Esophagus muscularis mucosa (tissue), 4 donors: ENCODE measurements at regions not wholly inside any gene's neighbourhood (a gene's known extent, or its start where the extent isn't known, plus 50 kb on each side); places are given as distances from the start of the nearest gene placed in this dataset.

Source experiments
- DNase-seq: peaks from one replicate; pipeline ENCODE4 v3.0.0-alpha.2; 2017; ENCODE audit errors: extremely low spot score
- H3K27ac ChIP-seq, 4 donors: fragments of 200-600 bp; sonication (generic); replicated peaks in 1 of 4; 1 replicate in 3 of 4; 2 replicates in 1 of 4; pipeline ENCODE4 v1.5.1; 2016 to 2019; ENCODE audit warnings: mild to moderate bottlenecking in 1 of 4
- H3K27me3 ChIP-seq, 4 donors: fragments of 200-600 bp; sonication (generic); one replicate each; pipeline versions ENCODE4 v1.5.1 to v1.6.0; 2016 to 2019
- H3K36me3 ChIP-seq, 4 donors: fragments of 200-600 bp; sonication (generic); one replicate each; pipeline ENCODE4 v1.5.1; 2016 to 2019
- H3K4me1 ChIP-seq, 4 donors: fragments of 200-600 bp; sonication (generic); one replicate each; pipeline ENCODE4 v1.5.1; 2016 to 2019
- H3K4me3 ChIP-seq, 4 donors: fragments of 200-600 bp; sonication (generic); 1 replicate in 2 of 4; 2 replicates in 2 of 4; pipeline ENCODE4 v1.5.1; 2016 to 2019; ENCODE audit warnings: mild to moderate bottlenecking in 4 of 4, moderate library complexity in 1 of 4
- H3K9me3 ChIP-seq, 4 donors: fragments of 200-600 bp; sonication (generic); 1 replicate in 3 of 4; 2 replicates in 1 of 4; pipeline ENCODE4 v1.5.1; 2016 to 2019
- EP300 ChIP-seq: sonication (generic); formaldehyde crosslinking; IDR thresholded peaks from one replicate; pipeline ENCODE4 v1.6.1; 2017; ENCODE audit warnings: antibody characterized with exemption
- POLR2A ChIP-seq: fragments of 450-650 bp; IDR thresholded peaks from one replicate; pipeline ENCODE4 v1.6.1; 2017; ENCODE audit warnings: antibody characterized with exemption, moderate library complexity, mild to moderate bottlenecking, low read depth
- POLR2AphosphoS5 ChIP-seq, 2 donors: sonication (generic); formaldehyde crosslinking; IDR thresholded peaks; one replicate each; pipeline ENCODE4 v1.6.1; 2017; ENCODE audit warnings: antibody characterized with exemption in 2 of 2
- whole genome bisulfite sequencing: methylation state at CpG from one replicate; pipeline ENCODE4 v1.1.5; 2018; 5-methylcytosine and 5-hydroxymethylcytosine counted together
- intact Hi-C: fragments of 100-400 bp; cut with DNase I; formaldehyde crosslinking; loops from one replicate; pipeline ENCODE4 v1.15.1; 2023
- TF ChIP-seq, protein P1 (sequence below), 3 experiments: fragments of 200-600 bp in 2 of 3; fragments of 450-650 bp in 1 of 3; sonication (generic) in 2 of 3; IDR thresholded peaks; one replicate each; pipeline ENCODE4 v1.5.1; 2017 to 2019; ENCODE audit warnings: antibody characterized with exemption in 3 of 3, mild to moderate bottlenecking in 2 of 3, moderate library complexity in 1 of 3

DNA sequence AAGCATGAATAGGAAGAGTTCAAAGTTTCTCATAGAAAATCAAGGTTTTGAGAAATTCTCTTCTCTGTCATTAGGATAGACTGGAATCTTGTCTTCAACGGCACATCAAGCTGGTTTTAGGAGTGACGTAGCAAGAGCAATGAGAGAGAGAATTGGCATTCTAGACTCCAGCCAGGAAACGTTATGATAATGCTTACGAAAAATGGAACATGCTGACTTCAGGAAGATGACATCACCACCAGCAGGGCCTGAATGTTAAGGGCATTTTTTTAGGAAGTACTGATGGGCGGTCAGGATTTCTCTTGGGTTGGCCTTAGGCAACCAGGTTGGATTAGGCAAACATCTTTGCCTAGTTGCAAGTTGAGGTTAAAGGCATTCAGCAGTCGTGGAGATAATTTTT lies 213.2 kb upstream of the CTBP2 start:
- no peak for DNase-seq
- intact Hi-C loops, result no loop called here
- H3K9me3 ChIP-seq, result no peaks in the 10 kb centered on the region
- no peak overlapping the region for H3K27ac ChIP-seq
- TF ChIP-seq EP300 (no peak), POLR2A (no peak), POLR2AphosphoS5 (IDR thresholded peaks at IDR 0.05) (no peak)
- TF ChIP-seq, protein P1, sequence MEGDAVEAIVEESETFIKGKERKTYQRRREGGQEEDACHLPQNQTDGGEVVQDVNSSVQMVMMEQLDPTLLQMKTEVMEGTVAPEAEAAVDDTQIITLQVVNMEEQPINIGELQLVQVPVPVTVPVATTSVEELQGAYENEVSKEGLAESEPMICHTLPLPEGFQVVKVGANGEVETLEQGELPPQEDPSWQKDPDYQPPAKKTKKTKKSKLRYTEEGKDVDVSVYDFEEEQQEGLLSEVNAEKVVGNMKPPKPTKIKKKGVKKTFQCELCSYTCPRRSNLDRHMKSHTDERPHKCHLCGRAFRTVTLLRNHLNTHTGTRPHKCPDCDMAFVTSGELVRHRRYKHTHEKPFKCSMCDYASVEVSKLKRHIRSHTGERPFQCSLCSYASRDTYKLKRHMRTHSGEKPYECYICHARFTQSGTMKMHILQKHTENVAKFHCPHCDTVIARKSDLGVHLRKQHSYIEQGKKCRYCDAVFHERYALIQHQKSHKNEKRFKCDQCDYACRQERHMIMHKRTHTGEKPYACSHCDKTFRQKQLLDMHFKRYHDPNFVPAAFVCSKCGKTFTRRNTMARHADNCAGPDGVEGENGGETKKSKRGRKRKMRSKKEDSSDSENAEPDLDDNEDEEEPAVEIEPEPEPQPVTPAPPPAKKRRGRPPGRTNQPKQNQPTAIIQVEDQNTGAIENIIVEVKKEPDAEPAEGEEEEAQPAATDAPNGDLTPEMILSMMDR (IDR thresholded peaks at IDR 0.05), result no peak
- H3K4me1 ChIP-seq, result no peaks in the 10 kb centered on the region
- peaks cover 0 to 9% (median 0%) of the 10 kb centered on the region in 4 donors for H3K27me3 ChIP-seq
- H3K36me3 ChIP-seq, result no peaks in the 10 kb centered on the region
- H3K4me3 ChIP-seq, result no peak overlapping the region
- WGBS, result 78% methylated on average over 6 of the region's 6 CpGs

DNA sequence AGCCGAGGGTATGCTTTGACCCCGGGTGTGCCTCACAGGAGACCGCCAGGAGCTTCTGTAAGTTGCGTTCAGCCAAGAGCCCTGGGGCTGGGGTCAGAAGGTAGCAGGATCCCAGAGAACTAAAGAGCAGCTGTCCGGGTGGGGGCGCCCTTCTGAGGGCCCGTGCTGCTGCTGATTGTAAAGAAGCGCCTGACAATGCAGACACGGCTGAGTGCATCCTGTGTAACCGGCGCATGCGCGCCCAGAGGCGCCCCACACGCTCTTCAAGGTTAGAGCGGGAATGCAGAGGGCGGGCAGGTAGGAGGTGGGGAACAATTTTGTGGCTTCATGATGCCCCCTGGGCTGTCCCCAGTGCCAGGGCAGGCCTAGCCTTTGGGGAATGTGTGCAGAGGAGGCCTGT lies 210.2 kb upstream of the CTBP2 start:
- H3K27ac ChIP-seq, result no peak overlapping the region
- no peaks in the 10 kb centered on the region for H3K4me1 ChIP-seq
- no peak overlapping the region for H3K4me3 ChIP-seq
- H3K36me3 ChIP-seq, result no peaks in the 10 kb centered on the region
- peaks cover 0 to 9% (median 0%) of the 10 kb centered on the region in 4 donors for H3K27me3 ChIP-seq
- peaks cover 0 to under 1% (median 0%) of the 10 kb centered on the region in 4 donors for H3K9me3 ChIP-seq
- DNase-seq, result no peak
- TF ChIP-seq POLR2A, result no peak
- no peak for TF ChIP-seq POLR2AphosphoS5 (IDR thresholded peaks at IDR 0.05)
- TF ChIP-seq, protein P1 (IDR thresholded peaks at IDR 0.05), result no peak
- no peak for TF ChIP-seq EP300
- 56% methylated on average over 5 of the region's 17 CpGs for WGBS
- intact Hi-C loops, result no loop called here

DNA sequence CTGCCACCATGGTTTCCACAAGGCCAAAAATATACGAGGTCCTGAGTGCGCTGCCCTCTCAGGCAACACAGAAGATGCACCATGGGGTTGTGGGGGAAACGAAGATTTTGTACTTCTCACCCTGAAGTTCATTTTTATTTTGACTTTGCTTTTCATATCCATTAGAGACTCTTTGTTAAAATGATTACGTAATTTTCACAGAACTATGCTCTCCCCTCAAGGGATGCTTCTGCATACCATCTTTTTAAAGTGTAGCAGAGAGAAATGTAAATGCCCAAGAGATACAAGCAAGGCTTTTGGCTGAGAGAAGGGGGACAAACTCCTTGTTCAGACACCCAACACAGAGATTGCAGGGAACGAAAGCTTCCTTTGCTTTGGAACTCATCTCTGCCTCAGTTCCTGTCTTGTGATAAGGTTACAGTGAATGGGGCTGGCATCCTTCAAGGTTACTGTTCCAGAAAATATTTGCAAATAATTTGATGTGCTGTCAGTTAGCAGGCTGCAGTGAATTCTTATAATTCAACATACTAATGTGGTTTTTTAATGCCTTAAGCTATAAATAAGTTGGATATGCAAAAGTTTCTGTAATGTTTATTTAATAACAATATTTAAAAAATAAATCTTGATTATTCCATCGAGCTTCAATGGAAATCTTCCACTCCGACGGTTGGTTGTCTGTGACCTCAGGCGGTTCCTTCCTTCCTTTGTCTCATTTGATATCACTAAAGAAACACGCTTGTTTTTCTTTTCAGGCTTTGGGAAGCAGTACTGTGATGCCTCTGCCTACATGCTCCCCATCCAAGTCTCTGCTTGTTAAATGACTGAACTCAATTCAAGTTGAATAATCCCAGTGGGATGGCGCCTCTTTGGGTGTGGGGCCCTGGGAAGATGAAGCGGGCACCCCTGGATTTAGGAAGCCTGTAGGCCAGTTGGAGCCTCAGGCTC lies 209.3 kb upstream of the CTBP2 start:
- WGBS, result 79% methylated on average over 12 of the region's 12 CpGs
- intact Hi-C loops, result no loop called here
- no peaks in the 10 kb centered on the region for H3K4me1 ChIP-seq
- H3K27ac ChIP-seq, result no peak overlapping the region
- H3K27me3 ChIP-seq, result peaks cover 0 to 9% (median 0%) of the 10 kb centered on the region in 4 donors
- DNase-seq, result no peak
- no peaks in the 10 kb centered on the region for H3K36me3 ChIP-seq
- peaks cover 0 to 7% (median 0%) of the 10 kb centered on the region in 4 donors for H3K9me3 ChIP-seq
- no peak overlapping the region for H3K4me3 ChIP-seq
- TF ChIP-seq POLR2AphosphoS5 (IDR thresholded peaks at IDR 0.05) (no peak), POLR2A (no peak), EP300 (no peak)
- TF ChIP-seq, protein P1 (IDR thresholded peaks at IDR 0.05), result no peak

DNA sequence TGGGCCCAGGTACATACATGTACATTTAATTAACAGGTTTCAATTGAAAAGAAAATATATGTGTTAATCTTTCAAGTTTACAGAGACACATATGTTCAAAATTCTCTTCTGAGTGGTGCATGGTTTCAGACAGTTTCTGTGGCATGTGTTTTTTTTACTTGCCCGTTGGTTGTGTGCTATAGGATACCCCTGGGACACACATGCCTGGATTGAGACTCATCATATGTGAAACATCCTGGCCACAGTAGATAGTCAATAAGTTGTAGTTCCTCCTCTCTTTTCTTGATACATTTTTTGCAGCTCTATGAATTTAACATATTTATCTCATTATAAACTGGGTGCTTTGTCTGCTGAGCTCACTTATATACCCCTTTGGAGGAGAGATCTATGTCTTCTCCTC lies 207.8 kb upstream of the CTBP2 start:
- no peaks in the 10 kb centered on the region for H3K4me1 ChIP-seq
- no peak overlapping the region for H3K4me3 ChIP-seq
- peaks cover 0 to 7% (median 0%) of the 10 kb centered on the region in 4 donors for H3K9me3 ChIP-seq
- no peak for TF ChIP-seq EP300
- TF ChIP-seq POLR2A, result no peak
- no peak for TF ChIP-seq POLR2AphosphoS5 (IDR thresholded peaks at IDR 0.05)
- TF ChIP-seq, protein P1 (IDR thresholded peaks at IDR 0.05), result no peak
- 66% methylated on average over 1 of the region's 1 CpG for WGBS
- H3K27ac ChIP-seq, result no peak overlapping the region
- H3K36me3 ChIP-seq, result no peaks in the 10 kb centered on the region
- DNase-seq, result no peak
- intact Hi-C loops, result no loop called here
- H3K27me3 ChIP-seq, result peaks cover 0 to 9% (median 0%) of the 10 kb centered on the region in 4 donors
